ENCODE measurements at regions not wholly inside any gene's neighbourhood (a gene's known extent, or its start where the extent isn't known, plus 50 kb on each side); places are given as distances from the start of the nearest gene placed in this dataset.

- TF ChIP-seq POLR2A (IDR thresholded peaks at IDR 0.05) (no peak), EP300 (IDR thresholded peaks at IDR 0.05) (no peak), CTCF (IDR thresholded peaks at IDR 0.05) (no peak), POLR2AphosphoS5 (IDR thresholded peaks at IDR 0.05) (no peak)
- no peaks in the 10 kb centered on the region for H3K36me3 ChIP-seq
- H3K4me1 ChIP-seq, result no peaks in the 10 kb centered on the region
- no peak overlapping the region for H3K27ac ChIP-seq
- H3K4me3 ChIP-seq, result no peak overlapping the region
- no peak for ATAC-seq
- H3K27me3 ChIP-seq, result no peaks in the 10 kb centered on the region
- 95 to 96% methylated on average over 4 to 5 of the region's 14 CpGs for WGBS, 2 donors (ENCODE audit: low coverage in 1 of 2)
- H3K9me3 ChIP-seq, result peaks cover 0 to 7% (median 0%) of the 10 kb centered on the region in 3 donors
Measured at GRCh38 chr13:61765940-61766666, 350.5 kb upstream of the PCDH20 start.

- Histone ChIP-seq H3K4me1 (no peaks in the 10 kb centered on the region), H3K27me3 (no peaks in the 10 kb centered on the region), H3K4me3 (no peak overlapping the region), H3K27ac (no peak overlapping the region), H3K9me3 (peaks cover 0 to 7% (median 0%) of the 10 kb centered on the region in 3 donors), H3K36me3 (no peaks in the 10 kb centered on the region)
- WGBS, 2 donors (ENCODE audit: low coverage in 1 of 2), result 84 to 100% methylated on average over 2 to 16 of the region's 16 CpGs
- no peak for ATAC-seq
- TF ChIP-seq POLR2A (IDR thresholded peaks at IDR 0.05), result no peak
- TF ChIP-seq CTCF (IDR thresholded peaks at IDR 0.05), result no peak
- no peak for TF ChIP-seq EP300 (IDR thresholded peaks at IDR 0.05)
- no peak for TF ChIP-seq POLR2AphosphoS5 (IDR thresholded peaks at IDR 0.05)
Measured at GRCh38 chr13:61765181-61765742, 349.6 kb upstream of the PCDH20 start.

GRCh38 chr13:61761690-61762089 lies 346.0 kb upstream of the PCDH20 start:
- WGBS, 2 donors (ENCODE audit: low coverage in 1 of 2), result 90 to 100% methylated on average over 1 of the region's 1 CpG
- Histone ChIP-seq H3K4me3 (no peak overlapping the region), H3K27ac (no peak overlapping the region), H3K27me3 (no peaks in the 10 kb centered on the region), H3K4me1 (no peaks in the 10 kb centered on the region), H3K36me3 (no peaks in the 10 kb centered on the region), H3K9me3 (peaks cover 0 to 9% (median 0%) of the 10 kb centered on the region in 3 donors)
- TF ChIP-seq CTCF (IDR thresholded peaks at IDR 0.05) (no peak), EP300 (IDR thresholded peaks at IDR 0.05) (no peak), POLR2A (IDR thresholded peaks at IDR 0.05) (no peak)
- ATAC-seq, result no peak

GRCh38 chr13:61760102-61760501 lies 344.5 kb upstream of the PCDH20 start:
- no peak for TF ChIP-seq POLR2A (IDR thresholded peaks at IDR 0.05)
- no peak for TF ChIP-seq CTCF (IDR thresholded peaks at IDR 0.05)
- no peak for TF ChIP-seq EP300 (IDR thresholded peaks at IDR 0.05)
- no peak for TF ChIP-seq POLR2AphosphoS5 (IDR thresholded peaks at IDR 0.05)
- Histone ChIP-seq H3K4me1 (no peaks in the 10 kb centered on the region), H3K27ac (no peak overlapping the region), H3K36me3 (no peaks in the 10 kb centered on the region), H3K4me3 (no peak overlapping the region), H3K27me3 (no peaks in the 10 kb centered on the region), H3K9me3 (peaks cover 0 to 15% (median 0%) of the 10 kb centered on the region in 3 donors)
- 94 to 97% methylated on average over 3 of the region's 3 CpGs for WGBS, 2 donors (ENCODE audit: low coverage in 1 of 2)
- no peak for ATAC-seq

- Histone ChIP-seq H3K4me3 (no peak overlapping the region), H3K4me1 (no peaks in the 10 kb centered on the region), H3K9me3 (peaks cover 0 to 19% (median 0%) of the 10 kb centered on the region in 3 donors), H3K27me3 (no peaks in the 10 kb centered on the region), H3K27ac (no peak overlapping the region), H3K36me3 (no peaks in the 10 kb centered on the region)
- ATAC-seq, result no peak
- TF ChIP-seq POLR2A (IDR thresholded peaks at IDR 0.05) (no peak), POLR2AphosphoS5 (IDR thresholded peaks at IDR 0.05) (no peak), CTCF (IDR thresholded peaks at IDR 0.05) (no peak), EP300 (IDR thresholded peaks at IDR 0.05) (no peak)
- WGBS, 2 donors (ENCODE audit: low coverage in 1 of 2), result 77 to 86% methylated on average over 1 of the region's 1 CpG
Measured at GRCh38 chr13:61756031-61756430, 340.4 kb upstream of the PCDH20 start.

Measured in gastroesophageal sphincter (tissue), 4 donors.